Upper lobe of left lung (tissue), 6 donors: ENCODE measurements at regions not wholly inside any gene's neighbourhood (a gene's known extent, or its start where the extent isn't known, plus 50 kb on each side); places are given as distances from the start of the nearest gene placed in this dataset.

ENCODE experiments used
- ATAC-seq, 2 donors: fragments of 200-7000 bp; cut with Tn5 transposase; one replicate each; pipeline ENCODE4 v1.9.1; 2022; ENCODE audit warnings: mild to moderate bottlenecking in 2 of 2, moderate library complexity in 2 of 2; ENCODE audit not compliant: low FRiP score in 2 of 2
- DNase-seq, 2 donors: peaks; one replicate each; pipeline ENCODE4 v3.0.0-alpha.2; 2019 to 2020
- H3K27ac ChIP-seq, 4 donors: fragments of 200-600 bp; sonication (generic); one replicate each; pipeline ENCODE4 v1.5.1; 2016 to 2019
- H3K27me3 ChIP-seq, 4 donors: fragments of 200-600 bp; sonication (generic); one replicate each; pipeline ENCODE4 v1.5.1; 2017 to 2019
- H3K36me3 ChIP-seq, 4 donors: fragments of 200-600 bp; sonication (generic); one replicate each; pipeline ENCODE4 v1.5.1; 2016 to 2019
- H3K4me1 ChIP-seq, 4 donors: fragments of 200-600 bp; sonication (generic); one replicate each; pipeline ENCODE4 v1.5.1; 2018 to 2019
- H3K4me3 ChIP-seq, 4 donors: fragments of 200-600 bp; sonication (generic); one replicate each; pipeline ENCODE4 v1.5.1; 2017 to 2019; ENCODE audit warnings: mild to moderate bottlenecking in 2 of 4, moderate library complexity in 1 of 4
- H3K9me3 ChIP-seq, 4 donors: fragments of 200-600 bp; sonication (generic); one replicate each; pipeline ENCODE4 v1.5.1; 2018 to 2019
- EP300 ChIP-seq, 4 donors: sonication (generic); formaldehyde crosslinking; IDR thresholded peaks; one replicate each; pipeline ENCODE4 v1.5.1; 2017; ENCODE audit warnings: antibody characterized with exemption in 4 of 4, control low read depth in 2 of 4
- POLR2A ChIP-seq, 4 donors: fragments of 450-650 bp; IDR thresholded peaks; one replicate each; pipeline ENCODE4 v1.5.1; 2016 to 2017; ENCODE audit warnings: antibody characterized with exemption in 4 of 4, mild to moderate bottlenecking in 2 of 4
- POLR2AphosphoS5 ChIP-seq, 2 donors: sonication (generic); formaldehyde crosslinking; IDR thresholded peaks; one replicate each; pipeline ENCODE4 v1.5.1; 2017; ENCODE audit warnings: antibody characterized with exemption in 2 of 2
- WGBS, 2 donors: methylation state at CpG; one replicate each; pipeline ENCODE4 v1.1.5; 2017 to 2018; 5-methylcytosine and 5-hydroxymethylcytosine counted together
- TF ChIP-seq, protein P1 (sequence below), 6 experiments: fragments of 450-650 bp in 4 of 6; fragments of 200-600 bp in 2 of 6; sonication (generic) in 2 of 6; IDR thresholded peaks; one replicate each; pipeline ENCODE4 v1.5.1; 2016 to 2019; ENCODE audit warnings: antibody characterized with exemption in 6 of 6
- donor health status: DM: no; HTN: no; CAD: no; lungs with moderate emphysema.
- donor health status: DM: no; HTN: yes; CAD: no; lungs with severe emphysema.

GRCh38 chr17:34090593-34090992, 164.5 kb upstream of the CCL2 start:
- Histone ChIP-seq H3K9me3 (no peaks in the 10 kb centered on the region), H3K4me3 (no peak overlapping the region), H3K27ac (no peak overlapping the region), H3K4me1 (no peaks in the 10 kb centered on the region), H3K36me3 (no peaks in the 10 kb centered on the region), H3K27me3 (no peaks in the 10 kb centered on the region)
- no peak for DNase-seq
- no peak for TF ChIP-seq POLR2AphosphoS5 (IDR thresholded peaks at IDR 0.05)
- TF ChIP-seq, protein P1, sequence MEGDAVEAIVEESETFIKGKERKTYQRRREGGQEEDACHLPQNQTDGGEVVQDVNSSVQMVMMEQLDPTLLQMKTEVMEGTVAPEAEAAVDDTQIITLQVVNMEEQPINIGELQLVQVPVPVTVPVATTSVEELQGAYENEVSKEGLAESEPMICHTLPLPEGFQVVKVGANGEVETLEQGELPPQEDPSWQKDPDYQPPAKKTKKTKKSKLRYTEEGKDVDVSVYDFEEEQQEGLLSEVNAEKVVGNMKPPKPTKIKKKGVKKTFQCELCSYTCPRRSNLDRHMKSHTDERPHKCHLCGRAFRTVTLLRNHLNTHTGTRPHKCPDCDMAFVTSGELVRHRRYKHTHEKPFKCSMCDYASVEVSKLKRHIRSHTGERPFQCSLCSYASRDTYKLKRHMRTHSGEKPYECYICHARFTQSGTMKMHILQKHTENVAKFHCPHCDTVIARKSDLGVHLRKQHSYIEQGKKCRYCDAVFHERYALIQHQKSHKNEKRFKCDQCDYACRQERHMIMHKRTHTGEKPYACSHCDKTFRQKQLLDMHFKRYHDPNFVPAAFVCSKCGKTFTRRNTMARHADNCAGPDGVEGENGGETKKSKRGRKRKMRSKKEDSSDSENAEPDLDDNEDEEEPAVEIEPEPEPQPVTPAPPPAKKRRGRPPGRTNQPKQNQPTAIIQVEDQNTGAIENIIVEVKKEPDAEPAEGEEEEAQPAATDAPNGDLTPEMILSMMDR (IDR thresholded peaks at IDR 0.05) = no peak
- TF ChIP-seq POLR2A (IDR thresholded peaks at IDR 0.05) = no peak
- no peak for TF ChIP-seq EP300 (IDR thresholded peaks at IDR 0.05)
- 94 to 100% methylated on average over 1 of the region's 1 CpG for WGBS, 2 donors
- ATAC-seq = no peak

DNA sequence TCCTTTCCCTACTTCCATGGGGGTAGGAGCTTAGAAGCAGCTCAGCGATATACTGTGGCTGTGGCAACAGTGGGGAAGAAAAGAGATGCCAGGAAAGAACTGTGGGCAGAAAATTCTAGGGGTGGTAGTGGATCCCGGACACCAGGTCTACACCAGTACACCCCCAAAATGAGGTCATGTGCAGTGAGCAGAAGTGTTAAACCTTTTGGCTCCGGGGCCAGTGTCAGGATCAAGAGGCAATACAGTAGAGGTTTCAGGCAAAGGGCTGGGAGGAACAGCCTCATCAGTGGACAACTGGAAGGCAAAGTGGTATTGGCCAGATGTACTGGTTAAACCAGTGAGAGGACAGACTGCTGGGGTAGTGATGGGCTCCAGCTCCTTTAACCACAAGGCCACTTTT, 163.1 kb upstream of the CCL2 start:
- whole genome bisulfite sequencing, 2 donors = 85 to 87% methylated on average over 3 of the region's 3 CpGs
- no peaks in the 10 kb centered on the region for H3K9me3 ChIP-seq
- H3K27ac ChIP-seq = no peak overlapping the region
- TF ChIP-seq POLR2A (IDR thresholded peaks at IDR 0.05) (no peak), POLR2AphosphoS5 (IDR thresholded peaks at IDR 0.05) (no peak), EP300 (IDR thresholded peaks at IDR 0.05) (no peak)
- TF ChIP-seq, protein P1 (IDR thresholded peaks at IDR 0.05) = no peak
- DNase-seq = no peak
- no peaks in the 10 kb centered on the region for H3K4me1 ChIP-seq
- H3K27me3 ChIP-seq = no peaks in the 10 kb centered on the region
- no peak for ATAC-seq
- no peak overlapping the region for H3K4me3 ChIP-seq
- no peaks in the 10 kb centered on the region for H3K36me3 ChIP-seq

DNA sequence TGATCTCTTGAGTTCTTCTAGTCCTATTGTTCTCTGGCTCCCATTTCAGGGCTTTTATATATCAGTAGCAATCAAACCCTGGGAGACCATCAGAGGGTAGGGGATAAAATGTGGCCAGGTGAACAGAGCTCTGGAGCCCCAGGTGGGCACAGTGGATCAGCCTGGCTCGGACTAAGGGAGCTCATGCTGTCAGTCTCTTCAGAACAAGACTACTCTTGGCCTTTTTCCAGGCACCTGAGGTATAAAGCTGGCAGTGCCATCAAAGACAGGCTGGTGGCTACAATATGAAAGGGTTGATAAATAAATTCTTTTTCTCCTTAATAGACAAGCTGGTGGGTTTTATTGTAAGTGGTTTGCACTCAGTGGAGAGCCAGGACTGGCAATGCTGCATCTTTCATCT, 160.0 kb upstream of the CCL2 start:
- H3K9me3 ChIP-seq = no peaks in the 10 kb centered on the region
- no peak for DNase-seq
- no peaks in the 10 kb centered on the region for H3K27me3 ChIP-seq
- H3K4me1 ChIP-seq = no peaks in the 10 kb centered on the region
- no peak overlapping the region for H3K4me3 ChIP-seq
- no peak overlapping the region for H3K27ac ChIP-seq
- ATAC-seq = no peak
- 67 to 71% methylated on average over 1 of the region's 1 CpG for WGBS, 2 donors
- TF ChIP-seq POLR2A (IDR thresholded peaks at IDR 0.05) (no peak), POLR2AphosphoS5 (IDR thresholded peaks at IDR 0.05) (no peak), EP300 (IDR thresholded peaks at IDR 0.05) (no peak)
- TF ChIP-seq, protein P1 (IDR thresholded peaks at IDR 0.05) = no peak
- no peaks in the 10 kb centered on the region for H3K36me3 ChIP-seq

GRCh38 chr17:34098699-34099098, 156.4 kb upstream of the CCL2 start:
- 77% methylated on average over 5 of the region's 5 CpGs for WGBS, 2 donors
- no peak for TF ChIP-seq POLR2AphosphoS5 (IDR thresholded peaks at IDR 0.05)
- TF ChIP-seq POLR2A (IDR thresholded peaks at IDR 0.05) = no peak
- no peak for TF ChIP-seq EP300 (IDR thresholded peaks at IDR 0.05)
- TF ChIP-seq, protein P1 (IDR thresholded peaks at IDR 0.05) = no peak
- DNase-seq (no peak), ATAC-seq (no peak)
- Histone ChIP-seq H3K4me3 (no peak overlapping the region), H3K36me3 (no peaks in the 10 kb centered on the region), H3K27ac (no peak overlapping the region), H3K4me1 (no peaks in the 10 kb centered on the region), H3K9me3 (no peaks in the 10 kb centered on the region), H3K27me3 (no peaks in the 10 kb centered on the region)

DNA sequence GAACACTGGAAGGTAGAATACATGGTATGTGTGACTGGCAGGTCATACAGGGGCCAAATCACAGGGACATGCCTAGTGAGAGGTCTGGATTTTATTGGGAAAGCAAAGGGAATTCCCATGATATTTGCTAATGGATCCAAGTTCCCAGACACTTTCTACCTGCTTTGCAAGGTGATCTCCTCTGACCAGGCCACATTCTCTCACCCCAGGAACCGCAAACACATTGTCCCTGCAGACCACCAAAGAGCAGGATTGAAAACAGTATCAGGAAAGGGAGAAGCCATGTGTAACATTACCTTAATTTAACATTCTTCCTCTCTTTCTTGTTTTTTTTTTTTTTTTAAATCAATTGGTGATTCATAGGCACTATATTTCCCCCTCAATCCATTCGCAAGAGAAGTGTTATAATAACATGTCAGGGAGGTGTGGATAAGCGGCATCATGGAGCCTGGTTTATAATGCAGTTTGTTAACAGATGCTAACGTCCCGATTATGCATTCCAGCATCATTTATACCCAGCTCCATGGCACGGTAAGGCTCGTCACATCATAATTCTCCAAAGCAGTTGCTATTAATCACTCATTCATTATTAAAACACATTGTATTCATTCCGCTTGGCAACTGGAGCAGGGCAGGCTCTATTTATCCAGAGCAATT, 155.1 kb upstream of the CCL2 start:
- TF ChIP-seq, protein P1 (IDR thresholded peaks at IDR 0.05) = no peak
- TF ChIP-seq POLR2A (IDR thresholded peaks at IDR 0.05) (no peak), POLR2AphosphoS5 (IDR thresholded peaks at IDR 0.05) (no peak), EP300 (IDR thresholded peaks at IDR 0.05) (no peak)
- Histone ChIP-seq H3K27me3 (no peaks in the 10 kb centered on the region), H3K27ac (no peak overlapping the region), H3K36me3 (no peaks in the 10 kb centered on the region), H3K9me3 (no peaks in the 10 kb centered on the region), H3K4me1 (no peaks in the 10 kb centered on the region), H3K4me3 (no peak overlapping the region)
- 66 to 78% methylated on average over 8 of the region's 8 CpGs for WGBS, 2 donors
- DNase-seq = no peak
- no peak for ATAC-seq
